Hepatocyte (in vitro differentiated cells): ENCODE measurements at regions not wholly inside any gene's neighbourhood (a gene's known extent, or its start where the extent isn't known, plus 50 kb on each side); places are given as distances from the start of the nearest gene placed in this dataset.
"Not testable (repeated sequence)": the region's sequence is repeated elsewhere in the genome, so short reads cannot be mapped to it uniquely, and the experiment has no call there.

Experiments
- DNase-seq: peaks from one replicate; pipeline ENCODE4 v3.0.0-alpha.2; 2016; ENCODE audit warnings: low spot score
- H2AFZ ChIP-seq: fragments of 200-600 bp; sonication (generic); 2 replicates; pipeline ENCODE4 v1.6.0; 2016; ENCODE audit warnings: antibody characterized with exemption, mild to moderate bottlenecking
- H3K27ac ChIP-seq: fragments of 200-600 bp; sonication (generic); 2 replicates; pipeline ENCODE4 v1.5.1; 2016; ENCODE audit warnings: mild to moderate bottlenecking
- H3K27me3 ChIP-seq: fragments of 200-600 bp; sonication (generic); 2 replicates; pipeline ENCODE4 v1.6.1; 2016
- H3K36me3 ChIP-seq: fragments of 200-600 bp; sonication (generic); replicated peaks from 2 replicates; pipeline ENCODE4 v1.5.1; 2016; ENCODE audit warnings: low read depth; ENCODE audit not compliant: insufficient read depth
- H3K4me1 ChIP-seq: fragments of 200-600 bp; sonication (generic); 2 replicates; pipeline ENCODE4 v1.5.1; 2016; ENCODE audit warnings: mild to moderate bottlenecking, moderate library complexity; ENCODE audit not compliant: insufficient read depth
- H3K4me2 ChIP-seq: fragments of 200-600 bp; sonication (generic); 2 replicates; pipeline ENCODE4 v1.6.0; 2016
- H3K4me3 ChIP-seq: fragments of 200-600 bp; sonication (generic); 2 replicates; pipeline ENCODE4 v1.5.1; 2016; ENCODE audit warnings: mild to moderate bottlenecking
- H3K79me2 ChIP-seq: fragments of 200-600 bp; sonication (generic); 2 replicates; pipeline ENCODE4 v1.6.0; 2017; ENCODE audit warnings: mild to moderate bottlenecking
- H3K9me2 ChIP-seq: fragments of 200-600 bp; sonication (generic); replicated peaks from 2 replicates; pipeline ENCODE4 v1.6.0; 2017; ENCODE audit warnings: mild to moderate bottlenecking; ENCODE audit not compliant: insufficient read depth
- H3K9me3 ChIP-seq: fragments of 200-600 bp; sonication (generic); 2 replicates; pipeline ENCODE4 v1.5.1; 2016; ENCODE audit warnings: low read depth, mild to moderate bottlenecking
- H4K20me1 ChIP-seq: fragments of 200-600 bp; sonication (generic); 2 replicates; pipeline ENCODE4 v1.6.0; 2016; ENCODE audit warnings: mild to moderate bottlenecking; ENCODE audit not compliant: insufficient read depth, poor library complexity, severe bottlenecking
- EZH2 ChIP-seq: fragments of 200-600 bp; sonication (generic); IDR thresholded peaks from 2 replicates; pipeline ENCODE4 v1.6.1; 2016; ENCODE audit warnings: antibody characterized with exemption, mild to moderate bottlenecking, borderline replicate concordance
- EZH2phosphoT487 ChIP-seq: fragments of 200-600 bp; sonication (generic); IDR thresholded peaks from one replicate; pipeline ENCODE4 v1.6.1; 2018; ENCODE audit warnings: antibody characterized with exemption, mild to moderate bottlenecking, low read depth, moderate library complexity; ENCODE audit not compliant: unreplicated experiment, severe bottlenecking
- WGBS: methylation state at CpG from one replicate; pipeline ENCODE4 v1.1.6; 2016; ENCODE audit warnings: low lambda C conversion rate; ENCODE audit errors: missing lambda C conversion rate; 5-methylcytosine and 5-hydroxymethylcytosine counted together
- TF ChIP-seq, protein P1 (sequence below): fragments of 200-600 bp; sonication (generic); IDR thresholded peaks from 2 replicates; pipeline ENCODE4 v1.5.1; 2016; ENCODE audit warnings: antibody characterized with exemption, mild to moderate bottlenecking; ENCODE audit not compliant: poor library complexity

- TF ChIP-seq, protein P1, sequence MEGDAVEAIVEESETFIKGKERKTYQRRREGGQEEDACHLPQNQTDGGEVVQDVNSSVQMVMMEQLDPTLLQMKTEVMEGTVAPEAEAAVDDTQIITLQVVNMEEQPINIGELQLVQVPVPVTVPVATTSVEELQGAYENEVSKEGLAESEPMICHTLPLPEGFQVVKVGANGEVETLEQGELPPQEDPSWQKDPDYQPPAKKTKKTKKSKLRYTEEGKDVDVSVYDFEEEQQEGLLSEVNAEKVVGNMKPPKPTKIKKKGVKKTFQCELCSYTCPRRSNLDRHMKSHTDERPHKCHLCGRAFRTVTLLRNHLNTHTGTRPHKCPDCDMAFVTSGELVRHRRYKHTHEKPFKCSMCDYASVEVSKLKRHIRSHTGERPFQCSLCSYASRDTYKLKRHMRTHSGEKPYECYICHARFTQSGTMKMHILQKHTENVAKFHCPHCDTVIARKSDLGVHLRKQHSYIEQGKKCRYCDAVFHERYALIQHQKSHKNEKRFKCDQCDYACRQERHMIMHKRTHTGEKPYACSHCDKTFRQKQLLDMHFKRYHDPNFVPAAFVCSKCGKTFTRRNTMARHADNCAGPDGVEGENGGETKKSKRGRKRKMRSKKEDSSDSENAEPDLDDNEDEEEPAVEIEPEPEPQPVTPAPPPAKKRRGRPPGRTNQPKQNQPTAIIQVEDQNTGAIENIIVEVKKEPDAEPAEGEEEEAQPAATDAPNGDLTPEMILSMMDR: no peak
- TF ChIP-seq EZH2 (no peak), EZH2phosphoT487 (no peak)
- H3K36me3 ChIP-seq: no peaks in the 10 kb centered on the region
- no peaks in the 10 kb centered on the region for H4K20me1 ChIP-seq
- H3K27me3 ChIP-seq: no peaks in the 10 kb centered on the region
- H3K4me2 ChIP-seq: no peak overlapping the region
- H3K9me2 ChIP-seq: no peaks in the 10 kb centered on the region
- H3K79me2 ChIP-seq: no peaks in the 10 kb centered on the region
- H3K27ac ChIP-seq: no peak overlapping the region
- DNase-seq: no peak
- H2AFZ ChIP-seq: no peak overlapping the region
- WGBS: 37% methylated on average over 3 of the region's 3 CpGs
- no peaks in the 10 kb centered on the region for H3K9me3 ChIP-seq
- no peaks in the 10 kb centered on the region for H3K4me1 ChIP-seq
- no peak overlapping the region for H3K4me3 ChIP-seq
Observed at GRCh38 chrX:101745046-101745445, 85.4 kb upstream of the ARMCX2 start.

- H4K20me1 ChIP-seq: no peaks in the 10 kb centered on the region
- H3K36me3 ChIP-seq: no peaks in the 10 kb centered on the region
- no peak overlapping the region for H3K4me3 ChIP-seq
- no peak overlapping the region for H3K27ac ChIP-seq
- no peak for DNase-seq
- no peaks in the 10 kb centered on the region for H3K79me2 ChIP-seq
- TF ChIP-seq EZH2 (no peak), EZH2phosphoT487 (no peak)
- TF ChIP-seq, protein P1: no peak
- no peak overlapping the region for H2AFZ ChIP-seq
- H3K4me1 ChIP-seq: no peaks in the 10 kb centered on the region
- 69% methylated on average over 3 of the region's 3 CpGs for WGBS
- H3K9me2 ChIP-seq: no peaks in the 10 kb centered on the region
- no peak overlapping the region for H3K4me2 ChIP-seq
- H3K9me3 ChIP-seq: no peaks in the 10 kb centered on the region
- H3K27me3 ChIP-seq: no peaks in the 10 kb centered on the region
Observed at GRCh38 chrX:101744085-101744484, 84.4 kb upstream of the ARMCX2 start.

DNA sequence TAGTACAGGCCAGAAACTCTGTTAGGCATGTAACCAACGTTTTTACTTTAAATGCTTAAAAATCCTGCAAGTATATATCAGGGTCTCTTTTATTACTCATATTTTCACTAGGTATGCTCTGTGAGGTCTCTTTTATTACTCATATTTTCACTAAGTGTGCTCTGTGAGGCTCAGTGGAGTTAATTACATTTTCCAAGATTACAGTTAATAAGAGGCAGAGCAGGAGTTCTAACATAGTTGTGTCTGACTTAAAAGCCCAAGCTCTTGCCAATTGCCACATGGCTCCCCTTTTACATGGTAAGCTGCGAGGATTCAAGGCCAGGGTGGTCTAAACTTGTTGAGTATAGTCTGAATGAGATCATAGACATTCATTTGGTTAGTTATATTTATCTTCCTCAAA lies 81.0 kb upstream of the ARMCX2 start:
- WGBS: 38% methylated on average over 2 of the region's 2 CpGs
- H3K9me2 ChIP-seq: no peaks in the 10 kb centered on the region
- H3K36me3 ChIP-seq: no peaks in the 10 kb centered on the region
- no peaks in the 10 kb centered on the region for H3K27me3 ChIP-seq
- no peaks in the 10 kb centered on the region for H3K9me3 ChIP-seq
- H3K4me3 ChIP-seq: no peak overlapping the region
- H3K27ac ChIP-seq: no peak overlapping the region
- H3K4me2 ChIP-seq: no peak overlapping the region
- no peaks in the 10 kb centered on the region for H3K79me2 ChIP-seq
- no peak for DNase-seq
- TF ChIP-seq, protein P1: no peak
- no peak for TF ChIP-seq EZH2phosphoT487
- no peak for TF ChIP-seq EZH2
- H2AFZ ChIP-seq: no peak overlapping the region
- no peaks in the 10 kb centered on the region for H3K4me1 ChIP-seq
- no peaks in the 10 kb centered on the region for H4K20me1 ChIP-seq

DNA sequence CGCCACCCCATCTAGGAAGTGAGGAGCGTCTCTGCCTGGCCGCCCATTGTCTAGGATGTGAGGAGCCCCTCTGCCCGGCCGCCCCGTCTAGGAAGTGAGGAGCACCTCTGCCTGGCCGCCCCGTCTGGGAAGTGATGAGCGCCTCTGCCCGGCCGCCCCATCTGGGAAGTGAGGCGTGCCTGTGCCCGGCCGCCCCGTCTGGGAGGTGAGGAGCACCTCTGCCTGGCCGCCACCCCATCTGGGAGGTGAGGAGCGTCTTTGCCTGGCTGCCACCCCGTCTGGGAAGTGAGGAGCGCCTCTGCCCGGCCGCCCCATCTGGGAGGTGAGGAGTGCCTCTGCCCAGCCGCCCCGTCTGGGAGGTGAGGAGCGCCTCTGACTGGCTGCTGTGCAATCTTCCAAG lies 79.2 kb upstream of the ARMCX2 start:
- not testable (repeated sequence) for H3K4me3 ChIP-seq, H3K79me2 ChIP-seq
- 88% methylated on average over 19 of the region's 24 CpGs for WGBS

DNA sequence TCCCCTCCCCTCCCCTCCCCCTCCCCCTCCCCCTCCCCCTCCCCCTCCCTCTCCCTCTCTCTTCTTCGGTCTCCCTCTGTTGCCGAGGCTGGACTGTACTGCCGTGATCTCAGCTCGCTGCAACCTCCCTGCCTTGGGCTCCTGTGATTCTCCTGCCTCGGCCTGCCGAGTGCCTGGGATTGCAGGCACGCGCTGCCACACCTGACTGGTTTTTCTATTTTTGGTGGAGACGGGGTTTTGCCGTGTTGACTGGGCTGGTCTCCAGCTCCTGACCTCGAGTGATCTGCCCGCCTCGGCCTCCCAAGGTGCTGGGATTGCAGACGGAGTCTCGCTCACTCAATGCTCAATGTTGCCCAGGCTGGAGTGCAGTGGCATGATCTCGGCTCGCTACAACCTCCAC lies 78.8 kb upstream of the ARMCX2 start:
- not testable (repeated sequence) for H3K36me3 ChIP-seq, H3K9me2 ChIP-seq, H3K27ac ChIP-seq, DNase-seq, H3K4me2 ChIP-seq, H4K20me1 ChIP-seq, H2AFZ ChIP-seq, H3K9me3 ChIP-seq, H3K27me3 ChIP-seq, H3K4me1 ChIP-seq, H3K79me2 ChIP-seq, H3K4me3 ChIP-seq
- WGBS: 94% methylated on average over 12 of the region's 17 CpGs

More for the DNA sequence above, 79.2 kb upstream of the ARMCX2 start:
- H3K27me3 ChIP-seq, H3K36me3 ChIP-seq, H4K20me1 ChIP-seq, H3K4me2 ChIP-seq, H3K9me2 ChIP-seq, H3K9me3 ChIP-seq, H3K27ac ChIP-seq, H3K4me1 ChIP-seq, DNase-seq, H2AFZ ChIP-seq: not testable (repeated sequence)
